HG02870 (cell line): ENCODE measurements at regions not wholly inside any gene's neighbourhood (a gene's known extent, or its start where the extent isn't known, plus 50 kb on each side); places are given as distances from the start of the nearest gene placed in this dataset.
"Not testable (repeated sequence)": the region's sequence is repeated elsewhere in the genome, so short reads cannot be mapped to it uniquely, and the experiment has no call there.

ENCODE experiments used
- ATAC-seq: cut with Tn5 transposase; IDR thresholded peaks from one replicate; pipeline ENCODE4 v1.9.1; 2021; ENCODE audit warnings: mild to moderate bottlenecking, moderate library complexity; ENCODE audit not compliant: unreplicated experiment

DNA sequence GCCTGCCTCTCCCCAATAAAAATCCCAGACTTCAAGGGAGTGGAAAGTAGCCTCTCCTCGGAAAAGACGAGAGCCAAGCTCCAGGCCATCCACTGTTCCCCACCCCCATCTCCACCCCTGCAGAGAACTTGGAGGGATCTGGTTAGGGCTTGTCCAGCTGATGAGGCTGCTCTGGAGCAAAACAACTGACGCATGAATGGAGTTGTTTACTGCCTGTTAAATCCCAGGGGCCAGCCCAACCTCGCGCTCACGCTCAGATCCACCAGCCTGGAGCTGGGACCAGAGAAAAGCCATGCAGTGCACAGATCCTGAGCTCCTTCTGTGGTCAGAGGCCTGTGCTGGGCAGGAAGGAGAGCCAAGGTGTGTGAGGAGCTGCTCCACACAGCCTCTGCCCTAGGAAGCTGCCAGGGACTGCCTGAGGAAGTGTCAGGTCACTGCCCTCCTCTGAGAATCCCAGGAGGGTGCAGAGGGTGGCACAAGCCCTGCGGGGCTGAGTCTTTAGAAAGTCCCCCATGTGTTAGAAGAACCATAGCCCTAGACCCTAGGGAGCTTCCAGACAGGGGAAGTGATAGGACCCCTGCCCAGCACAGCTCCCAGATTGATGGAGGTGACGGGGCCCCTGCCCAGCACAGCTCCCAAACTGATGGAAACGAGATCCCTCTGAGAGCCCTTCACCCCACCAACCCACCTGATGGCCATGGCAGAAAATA lies 109.0 kb upstream of the IPO9 start:
- ATAC-seq, result no peak

- ATAC-seq, result no peak
Observed at GRCh38 chr1:201720522-201720844, 108.5 kb upstream of the IPO9 start.

DNA sequence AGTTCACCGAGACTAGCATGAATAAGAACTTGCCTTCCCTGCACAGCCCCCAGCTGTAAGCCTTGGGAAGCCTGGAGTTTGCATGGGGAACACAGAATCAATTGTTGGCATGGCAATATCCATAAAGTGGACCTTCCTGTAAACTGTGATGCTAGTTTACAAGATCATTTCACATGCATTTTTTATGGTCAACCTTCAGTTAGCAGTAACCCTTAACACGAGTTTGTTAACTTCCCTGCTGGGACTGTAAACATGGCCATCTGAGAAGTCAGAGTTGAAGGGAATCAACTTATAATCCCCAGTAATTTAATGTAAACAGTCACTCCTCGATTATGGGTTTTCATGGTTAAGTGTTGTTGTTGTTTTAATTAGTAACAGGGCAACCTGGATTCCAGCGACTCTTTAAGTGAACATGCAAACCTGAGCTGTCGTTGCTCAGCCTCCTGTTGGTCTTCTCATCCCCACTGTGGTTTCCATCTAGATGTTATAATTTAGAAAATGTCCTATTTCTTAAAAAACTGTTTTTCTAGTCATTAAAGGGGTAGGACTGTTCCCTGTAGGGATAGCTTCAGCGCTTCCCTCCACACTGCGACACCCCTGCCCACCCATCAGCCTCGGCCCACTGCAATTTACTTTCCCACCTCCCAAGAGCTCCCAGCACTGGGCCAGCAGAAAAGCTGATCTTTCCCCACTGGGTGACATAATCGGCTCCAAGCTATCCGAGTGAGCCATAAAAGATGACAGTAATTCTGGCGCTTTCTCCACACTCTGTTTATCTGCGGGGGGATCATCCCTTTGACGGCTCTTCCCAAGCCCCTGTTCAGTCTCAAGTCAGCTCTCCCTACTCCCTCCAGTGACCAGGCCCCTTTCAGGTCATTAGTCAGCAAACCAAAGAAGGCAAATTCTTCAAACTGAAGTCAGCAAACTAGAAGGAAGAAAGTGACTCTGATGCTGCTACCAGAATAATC lies 107.6 kb upstream of the IPO9 start:
- ATAC-seq, result no peak

DNA sequence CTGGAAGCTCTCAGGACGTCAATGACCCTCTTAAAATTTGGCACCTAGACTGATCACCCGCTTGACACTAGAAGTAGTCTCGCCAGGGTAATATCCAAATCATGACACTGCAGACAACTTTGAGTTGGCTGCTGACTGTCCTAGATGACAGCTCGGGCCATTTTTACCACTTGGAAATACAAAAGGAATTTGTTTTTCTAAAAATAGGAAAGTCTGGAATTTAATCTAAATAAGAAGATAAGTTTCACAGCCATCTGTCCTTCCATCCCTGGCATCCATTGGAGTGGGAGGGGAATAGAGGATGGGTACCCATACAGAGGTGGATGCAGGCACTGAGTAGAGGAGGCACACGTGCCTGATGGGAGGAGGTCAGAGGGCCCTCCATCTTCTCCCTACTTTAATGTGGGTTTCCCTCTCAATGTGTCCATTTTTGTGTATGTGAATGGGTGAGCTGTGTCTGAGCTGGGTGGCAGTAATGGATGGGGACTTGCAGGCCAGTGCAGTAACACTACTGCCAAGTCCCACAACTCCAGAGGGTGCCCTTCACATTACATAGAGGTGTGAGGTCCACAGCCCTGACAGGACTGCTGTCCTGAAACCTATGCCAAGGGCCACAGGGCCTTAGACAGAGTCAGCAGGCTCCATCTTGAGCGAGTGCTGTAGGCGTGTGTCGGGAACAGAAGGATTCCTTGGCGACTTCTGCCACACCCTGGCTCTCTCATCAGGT lies 104.8 kb upstream of the IPO9 start:
- ATAC-seq, result no peak

DNA sequence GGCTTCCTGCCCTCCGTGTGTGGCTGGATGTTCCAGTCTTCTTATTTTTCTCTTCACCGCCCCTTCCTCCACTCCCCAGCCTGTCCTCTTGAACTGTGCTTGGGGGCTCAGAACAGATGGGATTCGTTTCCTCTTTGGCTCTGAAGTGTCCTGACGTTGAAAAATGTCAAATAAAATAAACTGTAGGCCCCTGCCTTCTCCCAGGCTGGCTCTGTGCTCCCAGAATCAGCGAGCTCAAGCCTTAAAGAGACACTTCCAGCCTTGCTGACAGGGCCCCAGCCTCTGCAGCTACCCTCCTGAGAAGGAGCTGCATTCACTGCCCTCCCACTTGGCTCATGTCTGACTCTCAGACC lies 104.2 kb upstream of the IPO9 start:
- no peak for ATAC-seq

DNA sequence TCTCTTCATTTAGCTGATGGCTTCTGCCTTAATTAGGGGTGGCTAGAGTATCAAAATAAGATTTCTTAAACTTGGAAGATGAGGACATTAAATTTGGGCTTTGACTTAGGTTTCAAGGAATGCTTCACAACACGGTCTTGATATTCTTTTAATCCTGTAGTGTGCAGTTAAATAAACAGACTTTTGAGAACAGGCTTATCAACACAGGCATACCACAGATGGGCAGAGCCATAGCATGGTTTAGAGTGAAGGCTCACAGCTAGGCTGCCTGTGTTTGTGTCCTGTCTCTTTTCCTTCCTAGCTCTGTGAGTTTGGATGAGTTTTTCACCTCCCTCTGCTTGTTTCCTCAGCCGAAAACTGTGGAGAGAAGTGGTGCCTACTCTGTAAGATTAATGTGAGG lies 102.3 kb upstream of the IPO9 start:
- ATAC-seq, result no peak

GRCh38 chr1:201728731-201729130 lies 100.2 kb upstream of the IPO9 start:
- no peak for ATAC-seq

GRCh38 chr1:201729973-201730608 lies 98.9 kb upstream of the IPO9 start:
- no peak for ATAC-seq

GRCh38 chr1:201730611-201731010 lies 98.3 kb upstream of the IPO9 start:
- no peak for ATAC-seq

DNA sequence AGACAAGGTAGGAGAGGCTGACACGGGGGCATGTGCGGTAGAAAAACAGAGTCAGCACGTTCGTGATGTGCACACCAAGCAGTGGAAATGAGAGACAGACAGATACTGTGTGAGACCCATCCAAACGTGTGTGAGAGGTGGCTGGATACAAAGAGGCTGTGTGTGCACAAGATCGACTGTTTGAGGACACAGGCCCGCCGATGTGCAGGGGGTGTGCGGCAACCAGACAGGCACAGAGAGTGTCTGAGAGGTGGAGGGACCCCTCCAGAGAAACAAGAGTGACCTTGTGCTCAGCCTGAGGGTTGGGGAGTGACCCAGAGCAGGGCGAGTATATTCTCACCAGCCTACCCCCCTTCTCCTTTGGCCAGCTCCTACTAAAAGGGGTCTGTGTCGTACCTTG lies 97.8 kb upstream of the IPO9 start:
- ATAC-seq, result no peak

- no peak for ATAC-seq
Observed at GRCh38 chr1:201731592-201731991, 97.4 kb upstream of the IPO9 start.

DNA sequence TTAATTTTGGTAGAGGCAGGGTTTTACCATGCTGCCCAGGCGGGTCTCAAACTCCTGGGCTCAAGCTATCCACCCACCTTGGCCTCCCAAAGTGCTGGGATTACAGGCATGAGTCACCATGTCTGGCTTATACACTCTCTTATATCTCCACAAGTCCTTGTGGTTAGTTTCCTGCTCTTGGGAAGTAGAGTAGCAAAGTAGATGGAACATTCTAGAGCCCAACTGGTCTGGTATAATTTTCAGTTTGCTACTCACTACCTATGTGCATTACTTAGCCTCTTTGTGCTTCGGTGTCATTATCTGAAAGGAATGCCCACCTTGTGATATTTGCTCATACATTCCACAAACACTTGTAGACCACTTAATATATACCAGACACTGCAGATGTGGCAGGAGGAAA lies 96.6 kb upstream of the IPO9 start:
- ATAC-seq, result no peak

GRCh38 chr1:201734221-201734620 lies 94.7 kb upstream of the IPO9 start:
- not testable (repeated sequence) for ATAC-seq

DNA sequence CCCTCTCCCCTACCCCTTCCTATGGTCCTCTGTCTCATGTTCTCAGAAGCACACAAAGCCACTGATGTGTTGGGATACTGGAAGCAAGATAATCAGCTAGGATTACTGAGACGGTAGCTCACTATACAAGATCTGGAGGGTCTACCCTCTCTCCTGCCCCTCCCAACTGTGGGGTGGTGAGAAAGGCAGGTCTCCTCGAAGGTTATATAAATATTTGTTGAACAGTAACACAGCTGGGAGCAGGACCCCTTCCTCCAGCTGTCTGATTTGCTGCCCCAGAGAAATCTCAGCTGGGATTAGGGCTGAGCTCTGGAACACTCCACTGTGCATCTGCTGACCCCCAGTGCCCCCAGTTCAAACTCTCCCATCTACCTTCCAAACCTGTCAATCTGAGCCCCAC lies 94.2 kb upstream of the IPO9 start:
- no peak for ATAC-seq

DNA sequence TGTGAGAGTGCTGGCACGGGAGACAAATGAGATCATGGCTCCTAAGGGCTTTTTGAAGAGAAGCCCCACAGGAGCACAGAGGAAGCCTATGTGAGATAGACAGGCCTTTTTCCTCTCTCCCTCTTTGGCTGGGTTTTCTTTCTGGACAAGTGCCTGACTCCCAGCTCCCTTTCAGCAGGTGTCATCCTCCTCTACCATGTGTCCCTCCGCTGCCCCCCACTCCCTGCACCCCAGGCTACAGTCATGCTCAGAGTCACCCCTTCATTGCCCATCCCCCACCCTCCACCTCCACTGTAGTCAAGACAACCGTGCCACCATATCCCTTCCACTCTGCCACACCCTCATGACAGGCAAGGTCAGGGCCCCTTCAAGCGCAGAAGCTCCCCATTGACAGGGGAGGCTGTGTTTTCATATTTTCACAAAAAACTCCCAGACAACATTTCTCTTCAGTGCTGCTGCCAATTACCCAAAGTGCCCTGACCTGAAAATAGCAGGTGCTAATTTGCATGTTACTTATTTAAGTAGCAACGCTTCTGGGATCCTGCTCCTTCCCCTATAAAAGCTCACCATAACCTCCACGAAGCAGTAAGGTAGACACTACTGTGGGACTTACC lies 92.1 kb upstream of the IPO9 start:
- no peak for ATAC-seq

- no peak for ATAC-seq
Observed at GRCh38 chr1:201737352-201738060, 91.5 kb upstream of the IPO9 start.

GRCh38 chr1:201739080-201739479 lies 89.9 kb upstream of the IPO9 start:
- ATAC-seq, result no peak

- ATAC-seq, result no peak
Observed at GRCh38 chr1:201739492-201740085, 89.4 kb upstream of the IPO9 start.

DNA sequence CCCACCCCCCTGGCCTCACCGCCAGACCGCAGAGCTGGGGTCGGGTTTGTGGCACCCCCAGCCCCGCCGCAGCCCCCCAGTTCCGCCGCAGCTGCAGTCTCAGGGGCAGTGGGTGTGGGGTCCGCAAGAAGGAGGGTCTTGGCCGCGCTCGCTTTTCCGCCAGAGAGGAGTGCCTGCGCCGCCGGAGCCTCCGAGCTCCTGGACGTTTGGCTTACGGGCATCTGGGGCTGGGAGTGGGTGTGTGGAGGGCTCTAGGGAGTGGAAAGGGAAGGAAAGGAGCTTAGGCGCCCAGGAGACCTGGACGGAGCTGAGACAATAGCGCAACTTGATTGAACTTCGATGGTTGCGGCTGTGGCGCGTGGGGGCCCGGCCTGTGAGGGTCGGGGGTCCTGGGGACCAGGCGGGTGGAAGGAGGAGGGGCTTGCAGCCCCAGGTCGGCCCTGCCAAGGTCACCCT lies 88.8 kb upstream of the IPO9 start:
- no peak for ATAC-seq

DNA sequence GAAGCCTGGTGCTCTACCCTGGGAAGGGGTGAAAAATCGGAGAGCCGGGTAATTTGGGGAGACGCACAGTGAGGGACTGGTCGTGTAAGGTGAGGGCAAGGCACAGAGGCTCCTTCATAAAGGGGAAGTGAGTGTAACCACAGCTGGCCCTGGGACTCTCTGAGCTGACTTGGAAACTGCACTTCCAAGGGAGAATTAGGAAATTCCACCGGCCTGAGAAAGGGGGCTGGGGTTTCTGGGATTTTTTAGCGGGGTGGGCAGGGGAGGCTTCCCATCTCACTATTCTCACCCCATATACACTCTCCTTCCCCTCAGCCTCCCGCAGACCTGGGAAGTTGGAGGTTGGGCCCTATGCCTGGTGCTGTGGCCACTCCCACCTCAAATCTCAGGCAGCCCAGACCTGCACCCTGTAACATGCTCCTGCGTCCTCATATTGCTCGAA lies 88.3 kb upstream of the IPO9 start:
- ATAC-seq, result no peak
